Hematopoietic multipotent progenitor cell treated with erythropoietin and hydrocortisone succinate and interleukin-3 and kit ligand, for 17 days (in vitro differentiated cells): ENCODE measurements at regions not wholly inside any gene's neighbourhood (a gene's known extent, or its start where the extent isn't known, plus 50 kb on each side); places are given as distances from the start of the nearest gene placed in this dataset.

Experiments
- DNase-seq: peaks from one replicate; pipeline ENCODE4 v3.0.0-alpha.2; 2015; ENCODE audit warnings: low spot score

- no peak for DNase-seq
Observed at GRCh38 chr21:23732776-23733175, 1874.5 kb downstream of the MRPL39 start.

GRCh38 chr21:23729331-23729730, 1878.0 kb downstream of the MRPL39 start:
- DNase-seq: no peak

GRCh38 chr21:23725576-23725975, 1881.7 kb downstream of the MRPL39 start:
- no peak for DNase-seq

GRCh38 chr21:23718446-23719285, 1888.6 kb downstream of the MRPL39 start:
- DNase-seq: no peak

GRCh38 chr21:23712166-23712565, 1895.1 kb downstream of the MRPL39 start:
- no peak for DNase-seq

- DNase-seq: no peak
Observed at GRCh38 chr21:23706431-23706830, 1900.8 kb downstream of the MRPL39 start.

- no peak for DNase-seq
Observed at GRCh38 chr21:23699402-23699801, 1907.9 kb downstream of the MRPL39 start.

- DNase-seq: no peak
Observed at GRCh38 chr21:23698619-23699018, 1908.7 kb downstream of the MRPL39 start.

- DNase-seq: no peak
Observed at GRCh38 chr21:23695443-23695842, 1911.8 kb downstream of the MRPL39 start.

GRCh38 chr21:23694390-23694789, 1912.9 kb downstream of the MRPL39 start:
- no peak for DNase-seq

GRCh38 chr21:23690316-23690715, 1917.0 kb downstream of the MRPL39 start:
- no peak for DNase-seq

GRCh38 chr21:23686737-23687523, 1920.4 kb downstream of the MRPL39 start:
- DNase-seq: no peak

GRCh38 chr21:23684431-23684830, 1922.8 kb downstream of the MRPL39 start:
- DNase-seq: no peak

GRCh38 chr21:23664193-23664694, 1943.0 kb downstream of the MRPL39 start:
- DNase-seq: no peak

GRCh38 chr21:23660560-23660959, 1946.7 kb downstream of the MRPL39 start:
- DNase-seq: no peak

GRCh38 chr21:23644768-23645167, 1962.5 kb downstream of the MRPL39 start:
- DNase-seq: no peak

- DNase-seq: no peak
Observed at GRCh38 chr21:23639721-23640120, 1967.6 kb downstream of the MRPL39 start.

GRCh38 chr21:23638131-23638695, 1969.1 kb downstream of the MRPL39 start:
- DNase-seq: no peak

- DNase-seq: no peak
Observed at GRCh38 chr21:23633447-23633940, 1973.8 kb downstream of the MRPL39 start.

GRCh38 chr21:23624281-23624680, 1983.0 kb downstream of the MRPL39 start:
- no peak for DNase-seq

GRCh38 chr21:23613014-23613413, 1994.3 kb downstream of the MRPL39 start:
- no peak for DNase-seq

GRCh38 chr21:23612210-23612609, 1995.1 kb downstream of the MRPL39 start:
- no peak for DNase-seq
